Stimulated activated CD4-positive, alpha-beta T cell treated with anti-CD3 and anti-CD28 coated beads, Interleukin-1b, Interleukin-23, amount 100 ng/mL, for 24 hours (primary cell): ENCODE measurements at regions not wholly inside any gene's neighbourhood (a gene's known extent, or its start where the extent isn't known, plus 50 kb on each side); places are given as distances from the start of the nearest gene placed in this dataset.

Experiments used
- DNase-seq, 4 experiments: peaks; one replicate each; pipeline ENCODE4 v3.0.0-alpha.2; 2020; ENCODE audit warnings: low read depth in 4 of 4, low spot score in 1 of 4

- DNase-seq = no peak
These were observed 77.9 kb upstream of the HSD17B12 start for GRCh38 chr11:43602670-43603069.

- DNase-seq = no peak
These were observed 66.3 kb upstream of the HSD17B12 start for GRCh38 chr11:43614214-43614613.

GRCh38 chr11:43619863-43620505 is 60.6 kb upstream of the HSD17B12 start:
- DNase-seq = no peak

GRCh38 chr11:43626798-43627197 is 53.7 kb upstream of the HSD17B12 start:
- DNase-seq = no peak
